A549 (cell line): ENCODE measurements at regions not wholly inside any gene's neighbourhood (a gene's known extent, or its start where the extent isn't known, plus 50 kb on each side); places are given as distances from the start of the nearest gene placed in this dataset.

ENCODE experiments used
- ATAC-seq, 2 experiments: fragments of 200-7000 bp in 1 of 2; fragments of >200 bp in 1 of 2; cut with Nextera tagmentation in 1 of 2; cut with Tn5 transposase in 1 of 2; 3 replicates each; pipeline versions ENCODE4 v1.8.0 to v1.9.1; 2018 to 2020; ENCODE audit warnings: mild to moderate bottlenecking in 1 of 2, moderate library complexity in 1 of 2
- CTCF ChIA-PET: fragments of 300-600 bp; sonication (Branson Sonifier 250); formaldehyde crosslinking; extraction: SDS; loops from one replicate; lab custom pipeline; 2021; ENCODE audit warnings: antibody characterized with exemption, inconsistent platforms; lab: Yijun Ruan, JAX
- POLR2A ChIA-PET: fragments of 350-600 bp; formaldehyde crosslinking; extraction: SDS; loops from one replicate; lab custom pipeline; 2021; ENCODE audit warnings: antibody characterized with exemption, inconsistent platforms; lab: Yijun Ruan, JAX
- DNase-seq, 2 experiments: peaks; one replicate each; pipeline versions ENCODE4 v3.0.0 to v3.0.0-alpha.2; 2011 to 2016; ENCODE audit warnings: low read depth in 1 of 2, low spot score in 1 of 2
- FAIRE-seq: peaks from 2 replicates; lab custom pipeline; 2011; peaks lifted over from hg19 to GRCh38; lab: Jason Lieb, UNC
- H3K27ac ChIP-seq, 2 experiments: fragments of >200 bp; sonication (Bioruptor Twin); formaldehyde crosslinking; 3 replicates each; pipeline ENCODE4 v1.5.1; 2016 to 2017
- H3K4me1 ChIP-seq: fragments of >200 bp; sonication (Bioruptor Twin); formaldehyde crosslinking; 3 replicates; pipeline ENCODE4 v1.6.1; 2016
- H3K4me2 ChIP-seq: fragments of >200 bp; sonication (Bioruptor Twin); formaldehyde crosslinking; 3 replicates; pipeline ENCODE4 v1.6.1; 2016
- H3K4me3 ChIP-seq: fragments of >200 bp; sonication (Bioruptor Twin); formaldehyde crosslinking; 3 replicates; pipeline ENCODE4 v1.5.1; 2016
- H3K9me3 ChIP-seq: fragments of >200 bp; sonication (Bioruptor Twin); formaldehyde crosslinking; 3 replicates; pipeline ENCODE4 v1.6.1; 2016
- ATOH8 ChIP-seq: fragments of 250-450 bp; sonication (Bioruptor Pico); IDR thresholded peaks from 2 replicates; pipeline ENCODE4 v1.5.0; 2020; ENCODE audit warnings: low read depth, mild to moderate bottlenecking, moderate library complexity
- BCL3 ChIP-seq: fragments of >200 bp; sonication (Bioruptor Twin); formaldehyde crosslinking; IDR thresholded peaks from 3 replicates; pipeline ENCODE4 v1.6.1; 2016
- BHLHE40 ChIP-seq: IDR thresholded peaks from 2 replicates; pipeline ENCODE4 v1.6.1; 2012; ENCODE audit warnings: low read depth, low read length, inconsistent platforms
- CHD2 ChIP-seq: fragments of 150-350 bp; IDR thresholded peaks from 2 replicates; pipeline ENCODE4 v1.6.1; 2014; ENCODE audit warnings: low read length; ENCODE audit not compliant: partially characterized antibody
- ESRRA ChIP-seq: fragments of 150-350 bp; IDR thresholded peaks from 2 replicates; pipeline ENCODE4 v1.6.1; 2014; ENCODE audit warnings: mild to moderate bottlenecking, low read length, borderline replicate concordance
- HEYL ChIP-seq: fragments of 250-450 bp; sonication (Bioruptor Pico); IDR thresholded peaks from 2 replicates; pipeline ENCODE4 v1.8.0; 2021; ENCODE audit warnings: mild to moderate bottlenecking, moderate library complexity
- HOXA7 ChIP-seq: fragments of 250-450 bp; sonication (Bioruptor Pico); IDR thresholded peaks from 2 replicates; pipeline ENCODE4 v1.5.0; 2020; ENCODE audit warnings: mild to moderate bottlenecking, moderate library complexity
- KDM1A ChIP-seq: fragments of 200-600 bp; sonication (generic); IDR thresholded peaks from 2 replicates; pipeline ENCODE4 v1.6.1; 2016; ENCODE audit warnings: low read depth, mild to moderate bottlenecking
- MYC ChIP-seq: IDR thresholded peaks from 2 replicates; pipeline ENCODE4 v1.6.1; 2012; ENCODE audit warnings: mild to moderate bottlenecking, inconsistent platforms, low read length, improper control_type of control experiment, borderline replicate concordance
- POLR2AphosphoS2 ChIP-seq: conservative IDR thresholded peaks from 2 replicates; pipeline ENCODE4 v1.6.1; 2012; ENCODE audit warnings: low read length, improper control_type of control experiment, inconsistent platforms
- RAD21 ChIP-seq, 2 experiments: fragments of >200 bp in 1 of 2; sonication (Bioruptor Twin) in 1 of 2; formaldehyde crosslinking in 1 of 2; IDR thresholded peaks in 1 of 2; conservative IDR thresholded peaks in 1 of 2; 2 replicates in 1 of 2; 3 replicates in 1 of 2; pipeline ENCODE4 v1.6.1; 2012 to 2018; ENCODE audit warnings: inconsistent platforms in 1 of 2
- RARB ChIP-seq: fragments of 250-450 bp; sonication (Bioruptor Pico); IDR thresholded peaks from 2 replicates; pipeline ENCODE4 v1.8.0; 2021; ENCODE audit warnings: mild to moderate bottlenecking, moderate library complexity
- TFCP2L1 ChIP-seq: fragments of 250-450 bp; sonication (Bioruptor Pico); IDR thresholded peaks from 2 replicates; pipeline ENCODE4 v1.5.0; 2021; ENCODE audit warnings: mild to moderate bottlenecking
- ZFP36 ChIP-seq: fragments of 450-650 bp; IDR thresholded peaks from 2 replicates; pipeline ENCODE4 v1.6.1; 2014; ENCODE audit warnings: borderline replicate concordance; ENCODE audit not compliant: partially characterized antibody
- WGBS: methylation state at CpG from one replicate; pipeline ENCODE4 v1.1.6; 2017; ENCODE audit errors: missing lambda C conversion rate; 5-methylcytosine and 5-hydroxymethylcytosine counted together

- ATAC-seq (no peak), FAIRE-seq (no peak), DNase-seq (no peak)
- H3K4me2 ChIP-seq = no peak overlapping the region
- H3K9me3 ChIP-seq = peaks cover 24% of the 10 kb centered on the region; the same call in 2 of the 3 replicates
- H3K4me3 ChIP-seq = no peak overlapping the region
- CTCF ChIA-PET = interaction anchor here (0.9 kb wide), 2 partner anchors 15 to 113 kb away, joined by 3 to 4 read pairs; no protein-coding TSS in a partner anchor
- TF ChIP-seq TFCP2L1 (CRISPR knock-in tag) (no peak), POLR2AphosphoS2 (no peak), RARB (CRISPR knock-in tag) (no peak), ZFP36 (no peak), ESRRA (no peak), RAD21 (conservative IDR thresholded peaks at IDR 0.05 in 1 of 2, IDR thresholded peaks at IDR 0.05 in 1 of 2) (no peak), ATOH8 (CRISPR knock-in tag) (no peak)
- no peaks in the 10 kb centered on the region for H3K4me1 ChIP-seq
- WGBS = 66% methylated on average over 3 of the region's 3 CpGs
- no peak overlapping the region for H3K27ac ChIP-seq
- POLR2A ChIA-PET = no interaction called here
These were observed 104.5 kb upstream of the NECTIN3 start for GRCh38 chr3:110966966-110967663.

- WGBS = 4% methylated on average over 1 of the region's 1 CpG
- CTCF ChIA-PET = interaction anchor here (0.7 kb wide), 1 partner anchor 1915 kb away, joined by 3 read pairs; no protein-coding TSS in a partner anchor
- DNase-seq = no peak
- POLR2A ChIA-PET = no interaction called here
- Histone ChIP-seq H3K4me3 (no peak overlapping the region), H3K9me3 (peaks cover 24% of the 10 kb centered on the region; the same call in 2 of the 3 replicates), H3K27ac (no peak overlapping the region), H3K4me2 (no peak overlapping the region), H3K4me1 (no peaks in the 10 kb centered on the region)
- no peak for FAIRE-seq
- TF ChIP-seq MYC = no peak
- TF ChIP-seq HEYL (CRISPR knock-in tag) = no peak
- no peak for ATAC-seq
These were observed 103.5 kb upstream of the NECTIN3 start for GRCh38 chr3:110968076-110968475.

- Histone ChIP-seq H3K9me3 (peaks cover 16% of the 10 kb centered on the region; the same call in 1 of the 3 replicates), H3K27ac (no peak overlapping the region), H3K4me2 (no peak overlapping the region), H3K4me1 (no peaks in the 10 kb centered on the region), H3K4me3 (no peak overlapping the region)
- ChIA-PET CTCF (no interaction called here), POLR2A (no interaction called here)
- DNase-seq = no peak
- ATAC-seq = no peak
- FAIRE-seq = no peak
- TF ChIP-seq HOXA7 (CRISPR knock-in tag) (no peak), CHD2 (no peak), HEYL (CRISPR knock-in tag) (no peak), BCL3 (no peak), BHLHE40 (no peak), KDM1A (no peak)
- 79% methylated on average over 19 of the region's 19 CpGs for WGBS
These were observed 102.1 kb upstream of the NECTIN3 start for GRCh38 chr3:110969229-110970211.
